ENCODE measurements at regions not wholly inside any gene's neighbourhood (a gene's known extent, or its start where the extent isn't known, plus 50 kb on each side); places are given as distances from the start of the nearest gene placed in this dataset.

GRCh38 chr10:4661511-4662255 is 164.3 kb upstream of the AKR1E2 start:
- TF ChIP-seq CTCF (IDR thresholded peaks at IDR 0.05; ENCODE audit: low read depth, low read length, poor library complexity, severe bottlenecking) (no peak), EZH2phosphoT487 (IDR thresholded peaks at IDR 0.05; ENCODE audit: borderline replicate concordance, low read length) (no peak)
